ENCODE measurements at regions not wholly inside any gene's neighbourhood (a gene's known extent, or its start where the extent isn't known, plus 50 kb on each side); places are given as distances from the start of the nearest gene placed in this dataset.
A peak's percentile ranks its signal among the peaks of the same experiment; 100 is the strongest.

DNA sequence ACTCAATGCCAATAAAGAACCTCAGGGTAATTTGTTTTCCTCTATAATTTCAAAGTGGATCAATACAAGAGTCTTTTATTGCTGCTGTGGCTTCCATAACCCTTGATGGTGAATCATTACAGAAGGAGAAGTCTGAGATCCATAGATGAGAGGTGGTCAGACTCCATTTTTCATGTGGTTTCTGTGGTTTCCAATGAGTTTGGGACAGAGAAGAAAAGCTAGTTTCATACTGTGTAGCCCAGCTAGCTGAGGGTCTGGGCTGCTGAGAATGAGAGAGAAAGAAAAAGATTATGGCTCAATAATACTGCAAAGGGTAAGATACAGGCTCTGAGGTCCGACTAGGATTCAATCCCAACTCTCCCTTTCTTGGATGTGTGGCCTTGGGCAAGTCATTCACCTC is 180.6 kb upstream of the LRRN1 start:
- no peaks in the 10 kb centered on the region for H3K36me3 ChIP-seq (ENCODE audit: control insufficient read depth, insufficient read depth, low read length)
- H3K9me3 ChIP-seq (ENCODE audit: control insufficient read depth, insufficient read depth, low read length): no peaks in the 10 kb centered on the region
- H3K27ac ChIP-seq (ENCODE audit: low read depth, low read length): no peak overlapping the region
- no peak for DNase-seq (ENCODE audit: low read depth in 4 of 6, low spot score in 6 of 6)
- H3K27me3 ChIP-seq (ENCODE audit: control insufficient read depth, insufficient read depth, low read length): no peaks in the 10 kb centered on the region
- H3K4me1 ChIP-seq (ENCODE audit: control insufficient read depth, insufficient read depth, low read length): no peaks in the 10 kb centered on the region
- no CpG with 5 or more reads among the region's 1 CpG for WGBS (ENCODE audit: insufficient coverage)
- no peak overlapping the region for H3K4me3 ChIP-seq (ENCODE audit: low read depth, low read length)

GRCh38 chr3:3615533-3615932 is 183.7 kb upstream of the LRRN1 start:
- H3K4me1 ChIP-seq (ENCODE audit: control insufficient read depth, insufficient read depth, low read length): no peaks in the 10 kb centered on the region
- no peaks in the 10 kb centered on the region for H3K36me3 ChIP-seq (ENCODE audit: control insufficient read depth, insufficient read depth, low read length)
- H3K4me3 ChIP-seq (ENCODE audit: low read depth, low read length): no peak overlapping the region
- 78% methylated on average over 2 of the region's 3 CpGs for WGBS (ENCODE audit: insufficient coverage)
- DNase-seq (ENCODE audit: low read depth in 4 of 6, low spot score in 6 of 6): no peak
- no peaks in the 10 kb centered on the region for H3K27me3 ChIP-seq (ENCODE audit: control insufficient read depth, insufficient read depth, low read length)
- H3K27ac ChIP-seq (ENCODE audit: low read depth, low read length): no peak overlapping the region
- H3K9me3 ChIP-seq (ENCODE audit: control insufficient read depth, insufficient read depth, low read length): no peaks in the 10 kb centered on the region

DNA sequence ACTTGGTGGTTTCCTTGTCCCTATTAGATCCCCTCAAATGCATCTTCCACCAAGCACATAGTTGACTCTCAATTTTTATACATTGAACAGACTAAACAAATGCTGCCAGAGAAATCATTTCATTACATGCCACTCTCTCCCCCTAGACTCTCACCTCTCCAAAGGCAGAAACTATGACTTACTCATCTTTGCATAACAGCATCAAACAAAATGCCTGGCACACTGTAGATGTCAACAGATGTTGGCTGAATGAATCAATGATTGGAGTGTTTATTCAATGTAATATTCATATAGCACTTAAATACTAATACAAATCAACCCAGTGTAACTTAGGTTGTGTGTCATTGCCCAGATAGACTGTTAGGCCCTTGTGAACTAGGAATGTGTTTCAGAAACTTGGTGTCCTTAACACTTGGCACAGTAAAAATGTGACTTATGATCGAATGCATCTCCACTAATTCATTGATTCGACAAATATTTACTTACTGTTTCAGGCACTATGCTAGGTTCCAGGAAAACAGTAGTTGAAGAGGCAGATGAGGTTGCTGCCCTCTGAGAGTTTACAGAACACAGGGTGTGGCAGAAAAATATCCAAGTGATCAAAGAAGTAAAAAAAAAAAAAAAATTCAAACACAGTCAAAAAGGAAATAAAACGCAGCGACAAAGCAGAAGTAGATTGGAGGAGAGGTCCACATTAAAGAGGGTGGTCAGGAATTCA is 188.5 kb upstream of the LRRN1 start:
- 100% methylated on average over 2 of the region's 4 CpGs for WGBS (ENCODE audit: insufficient coverage)
- Histone ChIP-seq H3K4me1 (ENCODE audit: control insufficient read depth, insufficient read depth, low read length) (no peaks in the 10 kb centered on the region), H3K36me3 (ENCODE audit: control insufficient read depth, insufficient read depth, low read length) (no peaks in the 10 kb centered on the region), H3K27ac (ENCODE audit: low read depth, low read length) (no peak overlapping the region), H3K4me3 (ENCODE audit: low read depth, low read length) (no peak overlapping the region), H3K27me3 (ENCODE audit: control insufficient read depth, insufficient read depth, low read length) (no peaks in the 10 kb centered on the region), H3K9me3 (ENCODE audit: control insufficient read depth, insufficient read depth, low read length) (no peaks in the 10 kb centered on the region)
- DNase-seq (ENCODE audit: low read depth in 4 of 6, low spot score in 6 of 6): no peak

- H3K27ac ChIP-seq (ENCODE audit: low read depth, low read length): no peak overlapping the region
- no peaks in the 10 kb centered on the region for H3K36me3 ChIP-seq (ENCODE audit: control insufficient read depth, insufficient read depth, low read length)
- WGBS (ENCODE audit: insufficient coverage): no CpG with 5 or more reads among the region's 4 CpGs
- H3K9me3 ChIP-seq (ENCODE audit: control insufficient read depth, insufficient read depth, low read length): no peaks in the 10 kb centered on the region
- DNase-seq (ENCODE audit: low read depth in 4 of 6, low spot score in 6 of 6): peak in 1 of 6 donors; percentile 70
- no peak overlapping the region for H3K4me3 ChIP-seq (ENCODE audit: low read depth, low read length)
- no peaks in the 10 kb centered on the region for H3K4me1 ChIP-seq (ENCODE audit: control insufficient read depth, insufficient read depth, low read length)
- H3K27me3 ChIP-seq (ENCODE audit: control insufficient read depth, insufficient read depth, low read length): no peaks in the 10 kb centered on the region
These were observed 192.9 kb upstream of the LRRN1 start for GRCh38 chr3:3606321-3606720.

DNA sequence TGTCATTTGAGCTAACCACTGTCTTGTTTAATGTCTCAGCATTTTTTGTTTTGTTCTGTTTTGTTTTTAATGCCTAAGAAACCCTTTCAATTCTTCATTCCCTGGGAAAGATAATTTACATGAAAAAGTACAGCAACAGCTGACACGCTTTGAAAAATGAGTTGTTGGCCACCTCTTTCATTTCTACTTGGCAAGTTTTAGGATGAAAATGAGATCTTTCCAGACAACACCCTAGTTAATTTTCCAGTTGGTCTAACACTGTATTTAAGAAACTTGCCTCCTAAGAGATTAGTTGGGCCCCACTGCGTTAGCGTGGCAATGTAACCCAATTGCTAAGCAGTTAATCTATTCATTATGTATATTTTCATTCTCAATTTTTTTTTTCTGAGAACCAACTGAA is 194.0 kb upstream of the LRRN1 start:
- DNase-seq (ENCODE audit: low read depth in 4 of 6, low spot score in 6 of 6): peak in 2 of 6 donors; percentile 40 to 89

DNA sequence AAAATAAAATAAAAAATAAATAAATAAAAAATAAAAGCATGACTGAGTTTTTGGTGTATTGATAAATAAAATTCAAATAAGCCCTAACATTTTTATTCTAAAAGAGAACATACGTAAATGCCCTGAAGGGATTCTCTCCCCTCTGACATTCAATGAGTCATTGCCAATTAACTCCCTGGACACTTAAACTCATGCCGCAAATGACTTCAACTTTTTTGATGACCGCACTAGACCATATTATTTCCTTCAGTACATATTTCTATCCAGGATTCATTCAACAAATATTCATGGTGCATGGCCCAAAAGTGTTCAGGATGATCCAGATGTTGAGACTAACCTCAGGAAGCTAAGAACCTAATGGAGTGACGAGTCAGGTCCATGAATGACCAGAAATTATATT is 195.9 kb upstream of the LRRN1 start:
- WGBS (ENCODE audit: insufficient coverage): 100% methylated on average over 2 of the region's 4 CpGs
- Histone ChIP-seq H3K9me3 (ENCODE audit: control insufficient read depth, insufficient read depth, low read length) (no peaks in the 10 kb centered on the region), H3K4me3 (ENCODE audit: low read depth, low read length) (no peak overlapping the region), H3K4me1 (ENCODE audit: control insufficient read depth, insufficient read depth, low read length) (no peaks in the 10 kb centered on the region), H3K36me3 (ENCODE audit: control insufficient read depth, insufficient read depth, low read length) (no peaks in the 10 kb centered on the region), H3K27me3 (ENCODE audit: control insufficient read depth, insufficient read depth, low read length) (no peaks in the 10 kb centered on the region), H3K27ac (ENCODE audit: low read depth, low read length) (no peak overlapping the region)
- DNase-seq (ENCODE audit: low read depth in 4 of 6, low spot score in 6 of 6): no peak

More for the DNA sequence above, 194.0 kb upstream of the LRRN1 start:
- Histone ChIP-seq H3K27me3 (ENCODE audit: control insufficient read depth, insufficient read depth, low read length) (no peaks in the 10 kb centered on the region), H3K9me3 (ENCODE audit: control insufficient read depth, insufficient read depth, low read length) (no peaks in the 10 kb centered on the region), H3K4me1 (ENCODE audit: control insufficient read depth, insufficient read depth, low read length) (no peaks in the 10 kb centered on the region), H3K27ac (ENCODE audit: low read depth, low read length) (no peak overlapping the region), H3K36me3 (ENCODE audit: control insufficient read depth, insufficient read depth, low read length) (no peaks in the 10 kb centered on the region), H3K4me3 (ENCODE audit: low read depth, low read length) (no peak overlapping the region)
- 40% methylated on average over 1 of the region's 3 CpGs for WGBS (ENCODE audit: insufficient coverage)

DNA sequence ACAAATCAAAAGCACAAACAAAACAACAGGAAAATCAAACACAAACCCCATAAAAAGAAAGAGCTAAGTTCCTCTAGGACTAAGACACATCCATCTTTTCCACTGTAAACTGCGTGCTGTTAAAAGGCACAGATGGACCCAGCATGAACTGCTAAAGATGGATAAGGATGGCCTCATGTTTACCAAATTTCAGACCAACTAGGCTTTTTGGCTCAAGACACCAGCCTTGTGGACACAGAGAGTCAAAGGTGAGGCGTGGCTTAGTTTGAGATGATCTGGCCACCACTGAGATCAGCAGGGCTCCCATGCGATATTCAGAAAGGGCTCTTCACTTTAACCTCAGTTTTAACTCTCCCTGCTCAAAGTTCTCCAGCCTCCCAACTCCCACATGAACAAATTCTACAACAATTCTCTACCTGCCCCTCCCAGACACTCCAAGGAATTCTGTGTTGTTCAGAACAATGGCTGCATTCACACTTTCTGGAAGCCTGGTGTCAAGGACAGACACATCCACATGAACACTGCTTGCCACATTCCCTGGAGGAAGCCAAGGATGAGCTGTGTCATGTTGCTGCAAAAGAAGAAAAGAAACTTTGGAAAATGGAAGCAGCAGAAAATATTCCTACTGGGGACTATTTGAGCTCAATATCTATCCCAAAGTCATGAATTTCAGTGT is 198.4 kb upstream of the LRRN1 start:
- no peak overlapping the region for H3K4me3 ChIP-seq (ENCODE audit: low read depth, low read length)
- 77% methylated on average over 3 of the region's 3 CpGs for WGBS (ENCODE audit: insufficient coverage)
- no peak overlapping the region for H3K27ac ChIP-seq (ENCODE audit: low read depth, low read length)
- peak in 1 of 6 donors; percentile 38 for DNase-seq (ENCODE audit: low read depth in 4 of 6, low spot score in 6 of 6)
- H3K27me3 ChIP-seq (ENCODE audit: control insufficient read depth, insufficient read depth, low read length): no peaks in the 10 kb centered on the region
- H3K9me3 ChIP-seq (ENCODE audit: control insufficient read depth, insufficient read depth, low read length): no peaks in the 10 kb centered on the region
- H3K36me3 ChIP-seq (ENCODE audit: control insufficient read depth, insufficient read depth, low read length): no peaks in the 10 kb centered on the region
- H3K4me1 ChIP-seq (ENCODE audit: control insufficient read depth, insufficient read depth, low read length): no peaks in the 10 kb centered on the region

GRCh38 chr3:3599016-3599415 is 200.2 kb upstream of the LRRN1 start:
- H3K4me1 ChIP-seq (ENCODE audit: control insufficient read depth, insufficient read depth, low read length): no peaks in the 10 kb centered on the region
- H3K4me3 ChIP-seq (ENCODE audit: low read depth, low read length): no peak overlapping the region
- H3K27me3 ChIP-seq (ENCODE audit: control insufficient read depth, insufficient read depth, low read length): no peaks in the 10 kb centered on the region
- H3K36me3 ChIP-seq (ENCODE audit: control insufficient read depth, insufficient read depth, low read length): no peaks in the 10 kb centered on the region
- no peak overlapping the region for H3K27ac ChIP-seq (ENCODE audit: low read depth, low read length)
- H3K9me3 ChIP-seq (ENCODE audit: control insufficient read depth, insufficient read depth, low read length): no peaks in the 10 kb centered on the region
- DNase-seq (ENCODE audit: low read depth in 4 of 6, low spot score in 6 of 6): no peak
- 86% methylated on average over 1 of the region's 2 CpGs for WGBS (ENCODE audit: insufficient coverage)

GRCh38 chr3:3594986-3595385 is 204.2 kb upstream of the LRRN1 start:
- 100% methylated on average over 1 of the region's 3 CpGs for WGBS (ENCODE audit: insufficient coverage)
- no peaks in the 10 kb centered on the region for H3K27me3 ChIP-seq (ENCODE audit: control insufficient read depth, insufficient read depth, low read length)
- no peak for DNase-seq (ENCODE audit: low read depth in 4 of 6, low spot score in 6 of 6)
- no peaks in the 10 kb centered on the region for H3K4me1 ChIP-seq (ENCODE audit: control insufficient read depth, insufficient read depth, low read length)
- no peaks in the 10 kb centered on the region for H3K9me3 ChIP-seq (ENCODE audit: control insufficient read depth, insufficient read depth, low read length)
- no peaks in the 10 kb centered on the region for H3K36me3 ChIP-seq (ENCODE audit: control insufficient read depth, insufficient read depth, low read length)
- H3K27ac ChIP-seq (ENCODE audit: low read depth, low read length): no peak overlapping the region
- no peak overlapping the region for H3K4me3 ChIP-seq (ENCODE audit: low read depth, low read length)

DNA sequence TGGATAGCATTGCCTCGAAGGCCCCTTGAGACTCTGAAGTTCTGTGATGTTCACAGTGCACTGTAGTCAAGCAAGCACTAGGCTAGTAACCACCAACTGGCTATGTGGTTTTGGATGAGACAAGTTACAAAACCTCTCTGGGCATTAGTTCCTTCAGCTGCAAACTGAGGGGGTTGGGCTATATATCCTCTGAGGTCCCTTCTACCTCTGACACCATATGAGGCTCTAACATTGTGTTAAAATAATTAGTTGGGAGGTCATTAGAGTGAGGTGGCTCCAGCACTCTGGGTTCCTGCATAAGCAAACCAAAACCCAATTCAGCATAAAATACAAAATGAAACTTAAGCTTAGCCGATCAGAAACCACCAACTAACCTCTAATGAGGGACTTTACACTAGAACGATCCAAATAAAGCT is 209.5 kb upstream of the LRRN1 start:
- Histone ChIP-seq H3K27me3 (ENCODE audit: control insufficient read depth, insufficient read depth, low read length) (no peaks in the 10 kb centered on the region), H3K4me3 (ENCODE audit: low read depth, low read length) (no peak overlapping the region), H3K4me1 (ENCODE audit: control insufficient read depth, insufficient read depth, low read length) (no peaks in the 10 kb centered on the region), H3K27ac (ENCODE audit: low read depth, low read length) (no peak overlapping the region), H3K9me3 (ENCODE audit: control insufficient read depth, insufficient read depth, low read length) (no peaks in the 10 kb centered on the region), H3K36me3 (ENCODE audit: control insufficient read depth, insufficient read depth, low read length) (no peaks in the 10 kb centered on the region)
- WGBS (ENCODE audit: insufficient coverage): 90% methylated on average over 3 of the region's 3 CpGs
- DNase-seq (ENCODE audit: low read depth in 4 of 6, low spot score in 6 of 6): no peak

Data from spinal cord (tissue), 9 donors.